ENCODE measurements at regions not wholly inside any gene's neighbourhood (a gene's known extent, or its start where the extent isn't known, plus 50 kb on each side); places are given as distances from the start of the nearest gene placed in this dataset.

- Histone ChIP-seq H3K27ac (no peak overlapping the region), H3K27me3 (no peaks in the 10 kb centered on the region), H3K4me1 (peaks cover 7 to 14% (median 12%) of the 10 kb centered on the region in 4 donors), H3K36me3 (no peaks in the 10 kb centered on the region), H3K4me3 (no peak overlapping the region), H3K9me3 (no peaks in the 10 kb centered on the region)
- ATAC-seq (ENCODE audit: low FRiP score in 2 of 2) (no peak), DNase-seq (peak in 1 of 2 donors; percentile 18)
- TF ChIP-seq CTCF (IDR thresholded peaks at IDR 0.05) (no peak), POLR2A (IDR thresholded peaks at IDR 0.05) (no peak), EP300 (IDR thresholded peaks at IDR 0.05) (no peak)
- 88 to 94% methylated on average over 10 to 11 of the region's 11 CpGs for WGBS, 2 donors
Measured at GRCh38 chr2:2845267-2845666, 514.2 kb upstream of the MYT1L start.

DNA sequence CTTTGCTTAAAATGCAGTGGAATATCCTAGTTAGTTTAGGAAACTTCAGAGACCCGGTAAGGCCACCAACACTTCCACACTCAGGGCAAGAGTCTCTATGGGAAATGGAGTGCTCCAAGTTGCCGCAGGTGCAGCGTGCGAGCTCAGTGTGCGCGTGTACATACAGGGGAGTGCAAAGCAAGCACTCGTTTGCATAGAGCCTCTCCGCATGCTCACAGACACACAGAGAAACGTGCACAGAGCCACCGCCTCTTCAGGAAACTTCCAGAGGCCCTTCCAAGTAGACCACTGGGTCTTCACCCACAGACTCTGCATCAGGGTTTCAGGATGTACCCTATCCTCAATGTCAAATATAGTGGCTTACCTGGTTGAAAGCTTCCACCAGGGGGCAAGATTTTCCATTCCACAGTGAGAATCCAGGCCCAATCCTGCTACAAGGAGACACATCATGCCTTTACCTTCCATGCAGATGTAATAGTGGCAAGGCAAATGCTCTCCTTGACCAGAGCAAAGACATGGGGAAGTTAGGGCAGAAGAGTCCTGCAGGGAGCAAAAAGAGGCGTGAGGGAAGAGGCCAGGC lies 513.0 kb upstream of the MYT1L start:
- ATAC-seq (ENCODE audit: low FRiP score in 2 of 2), result no peak
- Histone ChIP-seq H3K27me3 (no peaks in the 10 kb centered on the region), H3K9me3 (no peaks in the 10 kb centered on the region), H3K4me1 (peaks cover 7 to 14% (median 10%) of the 10 kb centered on the region in 4 donors), H3K4me3 (no peak overlapping the region), H3K36me3 (no peaks in the 10 kb centered on the region), H3K27ac (no peak overlapping the region)
- TF ChIP-seq POLR2AphosphoS5 (IDR thresholded peaks at IDR 0.05), result no peak
- TF ChIP-seq EP300 (IDR thresholded peaks at IDR 0.05), result no peak
- TF ChIP-seq CTCF (IDR thresholded peaks at IDR 0.05), result no peak
- no peak for TF ChIP-seq POLR2A (IDR thresholded peaks at IDR 0.05)
- peak in 1 of 2 donors; percentile 13 for DNase-seq
- 84 to 90% methylated on average over 9 to 11 of the region's 11 CpGs for WGBS, 2 donors

DNA sequence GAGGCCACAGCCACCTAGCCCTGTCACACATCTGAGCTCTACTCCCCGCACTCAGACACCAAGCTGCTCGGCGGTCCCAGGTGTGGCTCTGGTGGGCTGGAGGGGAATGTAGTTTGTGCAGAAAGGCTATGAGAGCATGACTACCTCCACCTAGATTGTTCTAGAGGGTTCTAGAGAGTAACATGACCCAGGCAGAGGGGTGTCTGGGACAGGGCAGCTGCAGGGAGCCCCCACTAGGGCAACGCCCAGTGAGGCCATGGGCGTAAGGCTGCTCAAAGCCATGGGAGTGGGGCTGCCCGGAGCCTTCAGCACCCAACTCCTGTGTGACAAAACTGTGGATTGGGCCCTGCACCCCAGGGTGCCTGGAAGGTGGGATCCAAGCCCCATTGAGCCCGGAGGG lies 511.4 kb upstream of the MYT1L start:
- Histone ChIP-seq H3K36me3 (no peaks in the 10 kb centered on the region), H3K4me1 (peaks cover 3 to 14% (median 9%) of the 10 kb centered on the region in 4 donors), H3K27me3 (no peaks in the 10 kb centered on the region), H3K4me3 (no peak overlapping the region), H3K9me3 (no peaks in the 10 kb centered on the region), H3K27ac (no peak overlapping the region)
- ATAC-seq (ENCODE audit: low FRiP score in 2 of 2), result no peak
- 89 to 100% methylated on average over 4 to 7 of the region's 7 CpGs for WGBS, 2 donors
- peak in 1 of 2 donors; percentile 13 for DNase-seq
- TF ChIP-seq POLR2A (IDR thresholded peaks at IDR 0.05), result no peak
- no peak for TF ChIP-seq CTCF (IDR thresholded peaks at IDR 0.05)
- TF ChIP-seq POLR2AphosphoS5 (IDR thresholded peaks at IDR 0.05), result no peak
- TF ChIP-seq EP300 (IDR thresholded peaks at IDR 0.05), result no peak

DNA sequence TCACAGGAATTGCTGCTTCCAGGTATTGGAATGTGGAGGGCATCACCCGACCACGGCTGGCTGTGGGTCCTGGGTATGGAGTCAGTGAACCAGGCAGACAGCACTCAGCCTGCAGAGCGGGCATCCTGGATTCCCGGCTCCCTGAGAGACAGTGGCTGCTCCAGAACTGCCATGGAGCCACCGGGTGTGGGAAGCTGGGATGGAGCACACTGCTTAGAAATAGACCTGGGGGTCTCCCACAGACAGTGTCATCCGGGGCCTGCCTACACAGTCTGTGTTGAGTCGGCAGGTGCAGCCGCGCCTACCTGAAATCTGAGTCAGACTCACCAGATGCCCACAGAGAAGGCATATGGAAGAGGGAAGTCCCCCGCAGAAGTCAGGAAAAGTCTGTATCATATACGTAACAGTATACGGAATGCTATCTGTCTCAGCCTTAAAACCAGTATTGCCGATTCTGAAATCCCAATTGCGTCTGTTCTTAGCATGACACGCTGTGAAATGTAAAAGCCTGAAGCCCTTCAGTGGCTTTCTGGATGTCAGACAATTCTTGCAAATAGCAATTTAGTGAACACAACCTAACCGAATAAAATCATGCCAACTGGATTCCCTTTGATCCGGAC lies 509.7 kb upstream of the MYT1L start:
- no peaks in the 10 kb centered on the region for H3K4me1 ChIP-seq
- 93 to 96% methylated on average over 17 of the region's 17 CpGs for WGBS, 2 donors
- H3K36me3 ChIP-seq, result no peaks in the 10 kb centered on the region
- H3K9me3 ChIP-seq, result no peaks in the 10 kb centered on the region
- no peak overlapping the region for H3K4me3 ChIP-seq
- H3K27me3 ChIP-seq, result no peaks in the 10 kb centered on the region
- TF ChIP-seq POLR2A (IDR thresholded peaks at IDR 0.05) (no peak), POLR2AphosphoS5 (IDR thresholded peaks at IDR 0.05) (no peak), CTCF (IDR thresholded peaks at IDR 0.05) (no peak), EP300 (IDR thresholded peaks at IDR 0.05) (no peak)
- ATAC-seq (ENCODE audit: low FRiP score in 2 of 2) (no peak), DNase-seq (peak in 1 of 2 donors; percentile 13)
- no peak overlapping the region for H3K27ac ChIP-seq
